Neuronal stem cell (in vitro differentiated cells): ENCODE measurements at regions not wholly inside any gene's neighbourhood (a gene's known extent, or its start where the extent isn't known, plus 50 kb on each side); places are given as distances from the start of the nearest gene placed in this dataset.

ENCODE experiments used
- DNase-seq: peaks from one replicate; pipeline ENCODE4 v3.0.0-alpha.2; 2013; ENCODE audit warnings: low spot score
- H2AFZ ChIP-seq: one replicate; pipeline ENCODE4 v1.6.1; 2013; ENCODE audit warnings: mild to moderate bottlenecking, low read length, inconsistent platforms
- H2AK5ac ChIP-seq: 2 replicates; pipeline ENCODE4 v1.6.1; 2013; ENCODE audit warnings: low read depth, mild to moderate bottlenecking, inconsistent platforms, low read length, moderate library complexity, mixed read lengths
- H2BK120ac ChIP-seq: 2 replicates; pipeline ENCODE4 v1.6.1; 2013; ENCODE audit warnings: low read depth, mild to moderate bottlenecking, inconsistent platforms, low read length, moderate library complexity, mixed read lengths
- H2BK12ac ChIP-seq: one replicate; pipeline ENCODE4 v1.6.1; 2013; ENCODE audit warnings: low read length, inconsistent platforms
- H2BK15ac ChIP-seq: 2 replicates; pipeline ENCODE4 v1.6.1; 2013; ENCODE audit warnings: mild to moderate bottlenecking, low read length, inconsistent platforms, mixed read lengths
- H2BK5ac ChIP-seq: one replicate; pipeline ENCODE4 v1.6.1; 2013; ENCODE audit warnings: inconsistent platforms, mild to moderate bottlenecking, low read length, moderate library complexity
- H3K14ac ChIP-seq: one replicate; pipeline ENCODE4 v1.6.1; 2013; ENCODE audit warnings: low read length, inconsistent platforms
- H3K18ac ChIP-seq: 2 replicates; pipeline ENCODE4 v1.6.1; 2013; ENCODE audit warnings: low read length, inconsistent platforms
- H3K23ac ChIP-seq: 2 replicates; pipeline ENCODE4 v1.6.1; 2013; ENCODE audit warnings: low read depth, mild to moderate bottlenecking, mixed read lengths, low read length, inconsistent platforms; ENCODE audit not compliant: poor library complexity
- H3K27ac ChIP-seq: replicated peaks from 3 replicates; pipeline ENCODE4 v1.5.1; 2013; ENCODE audit warnings: low read length, inconsistent platforms
- H3K27me3 ChIP-seq, 3 experiments: 2 replicates each; pipeline ENCODE4 v1.6.1; 2013; ENCODE audit warnings: low read length in 3 of 3, mild to moderate bottlenecking in 2 of 3, inconsistent platforms in 1 of 3, low read depth in 1 of 3, mixed read lengths in 1 of 3, moderate library complexity in 1 of 3; ENCODE audit not compliant: control insufficient read depth in 3 of 3, insufficient read depth in 3 of 3
- H3K36me3 ChIP-seq, 2 donors: replicated peaks in 1 of 2; 2 replicates each; pipeline ENCODE4 v1.6.1; 2013; ENCODE audit warnings: low read length in 2 of 2; ENCODE audit not compliant: control insufficient read depth in 2 of 2, insufficient read depth in 2 of 2
- H3K4ac ChIP-seq: 2 replicates; pipeline ENCODE4 v1.6.1; 2013; ENCODE audit warnings: inconsistent platforms, mild to moderate bottlenecking, low read length, moderate library complexity
- H3K4me1 ChIP-seq, 2 donors: 1 replicate in 1 of 2; 2 replicates in 1 of 2; pipeline ENCODE4 v1.6.1; 2013; ENCODE audit warnings: low read length in 2 of 2, low read depth in 1 of 2; ENCODE audit not compliant: control insufficient read depth in 2 of 2, insufficient read depth in 1 of 2
- H3K4me2 ChIP-seq: one replicate; pipeline ENCODE4 v1.6.1; 2013; ENCODE audit warnings: mild to moderate bottlenecking, low read length, inconsistent platforms; ENCODE audit not compliant: insufficient read depth, poor library complexity, severe bottlenecking
- H3K4me3 ChIP-seq, 2 donors: 2 replicates each; pipeline ENCODE4 v1.5.1; 2013; ENCODE audit warnings: low read length in 2 of 2, mild to moderate bottlenecking in 2 of 2, inconsistent platforms in 1 of 2, moderate library complexity in 1 of 2
- H3K79me1 ChIP-seq: one replicate; pipeline ENCODE4 v1.6.1; 2013; ENCODE audit warnings: low read depth, mild to moderate bottlenecking, inconsistent platforms, low read length, moderate library complexity
- H3K9ac ChIP-seq: one replicate; pipeline ENCODE4 v1.6.1; 2013; ENCODE audit warnings: mild to moderate bottlenecking, low read depth, low read length, inconsistent platforms; ENCODE audit not compliant: poor library complexity
- H3K9me3 ChIP-seq, 2 donors: replicated peaks in 1 of 2; 2 replicates each; pipeline versions ENCODE3 to v1.6.1; 2013; ENCODE audit warnings: low read length in 2 of 2, mild to moderate bottlenecking in 2 of 2, inconsistent platforms in 1 of 2, low read depth in 1 of 2, mixed read lengths in 1 of 2, moderate library complexity in 1 of 2; ENCODE audit not compliant: control insufficient read depth in 2 of 2, insufficient read depth in 1 of 2
- H4K8ac ChIP-seq: one replicate; pipeline ENCODE4 v1.6.1; 2013; ENCODE audit warnings: low read depth, mild to moderate bottlenecking, inconsistent platforms, low read length, moderate library complexity
- H4K91ac ChIP-seq: one replicate; pipeline ENCODE4 v1.6.1; 2013; ENCODE audit warnings: low read length, low read depth, mild to moderate bottlenecking, inconsistent platforms; ENCODE audit not compliant: poor library complexity
- WGBS, 2 donors: extraction: QIAGEN DNeasy Blood & Tissue Kit; methylation state at CpG; one replicate each; pipeline ENCODE4 v1.1.7; 2013; ENCODE audit warnings: missing lambda C conversion rate in 2 of 2, mixed read lengths in 1 of 2; ENCODE audit not compliant: insufficient read length in 2 of 2, insufficient replicate concordance in 1 of 2; ENCODE audit errors: extremely low coverage in 2 of 2; 5-methylcytosine and 5-hydroxymethylcytosine counted together

DNA sequence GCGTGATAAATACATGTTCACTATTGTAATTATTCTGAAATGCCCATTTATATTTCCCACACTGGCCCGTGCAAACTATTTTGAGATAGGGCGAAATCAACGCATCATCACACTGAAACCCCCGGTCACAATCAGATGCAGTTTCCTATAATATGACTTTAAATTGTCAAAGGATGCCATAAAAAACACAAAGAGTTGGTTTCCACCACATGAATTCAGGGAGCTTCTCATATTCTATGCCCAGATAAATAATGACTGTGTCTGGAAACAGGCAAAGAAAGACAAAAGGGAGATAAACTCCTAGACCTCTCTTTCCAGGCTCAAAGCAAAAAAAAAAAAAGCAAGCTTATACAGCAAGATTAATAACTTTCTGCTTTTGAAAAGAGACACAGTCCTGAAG, 375.8 kb upstream of the AKR1E2 start:
- no CpG with 5 or more reads among the region's 5 CpGs for WGBS, 2 donors
- Histone ChIP-seq H4K8ac (no peak overlapping the region), H3K18ac (no peak overlapping the region), H3K36me3 (no peaks in the 10 kb centered on the region), H3K27me3 (no peaks in the 10 kb centered on the region), H2BK5ac (no peak overlapping the region), H3K4me2 (no peak overlapping the region), H3K4me3 (no peak overlapping the region), H3K27ac (no peak overlapping the region), H4K91ac (no peak overlapping the region), H3K79me1 (no peaks in the 10 kb centered on the region), H2AFZ (no peak overlapping the region), H2AK5ac (no peak overlapping the region), H3K9ac (no peak overlapping the region), H3K14ac (no peak overlapping the region), H3K4me1 (peaks cover 0 to 8% of the 10 kb centered on the region in 2 donors), H2BK120ac (no peak overlapping the region), H3K4ac (no peak overlapping the region), H3K9me3 (no peaks in the 10 kb centered on the region), H3K23ac (no peak overlapping the region), H2BK12ac (no peak overlapping the region), H2BK15ac (no peak overlapping the region)
- no peak for DNase-seq

DNA sequence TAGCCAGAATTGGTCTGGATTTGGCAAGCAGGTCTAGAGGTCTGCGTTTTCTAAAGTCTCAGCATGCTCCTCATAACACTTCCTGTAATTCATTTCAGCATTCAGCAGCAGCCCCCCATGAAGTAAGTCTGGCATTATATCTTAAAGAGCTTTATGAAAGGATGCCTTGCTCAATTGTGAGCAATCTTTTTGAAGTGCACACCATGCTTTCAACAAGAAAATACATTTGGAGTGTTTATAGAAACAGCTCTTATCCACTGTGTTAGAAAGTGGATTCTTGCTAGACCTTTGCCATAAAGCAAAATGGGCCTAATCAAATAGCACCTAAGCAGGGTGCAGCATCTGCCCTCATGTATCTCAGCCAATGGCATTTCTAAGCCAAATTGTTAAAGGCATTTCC, 378.0 kb upstream of the AKR1E2 start:
- no peak overlapping the region for H3K4me2 ChIP-seq
- H3K9me3 ChIP-seq, result peaks cover 2 to 8% of the 10 kb centered on the region in 2 donors
- H3K4me1 ChIP-seq, result peaks cover 0 to 8% of the 10 kb centered on the region in 2 donors
- H2BK12ac ChIP-seq, result no peak overlapping the region
- H2BK5ac ChIP-seq, result no peak overlapping the region
- H3K79me1 ChIP-seq, result no peaks in the 10 kb centered on the region
- H2AFZ ChIP-seq, result no peak overlapping the region
- no peak for DNase-seq
- no peak overlapping the region for H3K9ac ChIP-seq
- no peaks in the 10 kb centered on the region for H3K36me3 ChIP-seq
- WGBS, 2 donors, result no CpG with 5 or more reads among the region's 1 CpG
- no peak overlapping the region for H3K23ac ChIP-seq
- no peak overlapping the region for H2BK15ac ChIP-seq
- no peak overlapping the region for H3K4me3 ChIP-seq
- no peak overlapping the region for H2BK120ac ChIP-seq
- no peak overlapping the region for H3K14ac ChIP-seq
- H3K4ac ChIP-seq, result no peak overlapping the region
- no peak overlapping the region for H3K18ac ChIP-seq
- no peak overlapping the region for H4K91ac ChIP-seq
- no peak overlapping the region for H3K27ac ChIP-seq
- H4K8ac ChIP-seq, result no peak overlapping the region
- no peaks in the 10 kb centered on the region for H3K27me3 ChIP-seq
- H2AK5ac ChIP-seq, result no peak overlapping the region

DNA sequence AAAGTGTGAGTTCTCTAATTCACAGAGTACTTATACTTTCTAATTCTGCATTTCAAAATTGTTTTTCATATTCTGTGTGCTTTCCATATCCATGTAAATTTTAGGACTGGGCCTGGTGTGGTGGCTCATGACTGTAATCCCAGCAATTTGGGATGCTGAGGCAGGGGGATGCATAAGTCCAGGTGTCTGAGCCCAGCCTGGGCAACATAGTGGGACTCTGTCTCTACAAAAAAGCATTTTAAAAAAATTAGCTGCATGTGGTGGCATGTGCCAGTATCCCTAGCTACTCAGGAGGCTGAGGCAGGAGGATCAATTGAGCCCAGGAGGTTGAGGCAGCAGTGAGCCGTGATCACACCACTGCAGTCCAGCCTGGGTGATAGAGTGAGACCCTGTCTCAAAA, 382.6 kb upstream of the AKR1E2 start:
- Histone ChIP-seq H3K18ac (no peak overlapping the region), H3K27ac (no peak overlapping the region), H3K9ac (no peak overlapping the region), H2AK5ac (no peak overlapping the region), H3K79me1 (no peaks in the 10 kb centered on the region), H2BK15ac (no peak overlapping the region), H3K36me3 (no peaks in the 10 kb centered on the region), H3K27me3 (no peaks in the 10 kb centered on the region), H4K91ac (no peak overlapping the region), H3K4ac (no peak overlapping the region), H3K23ac (no peak overlapping the region), H2BK12ac (no peak overlapping the region), H3K14ac (no peak overlapping the region), H3K4me3 (no peak overlapping the region), H3K9me3 (peaks cover 2 to 10% of the 10 kb centered on the region in 2 donors), H3K4me2 (no peak overlapping the region), H2AFZ (no peak overlapping the region), H2BK120ac (no peak overlapping the region), H4K8ac (no peak overlapping the region), H2BK5ac (no peak overlapping the region), H3K4me1 (peaks cover 0 to 4% of the 10 kb centered on the region in 2 donors)
- WGBS, 2 donors, result no CpG with 5 or more reads among the region's 1 CpG
- no peak for DNase-seq

DNA sequence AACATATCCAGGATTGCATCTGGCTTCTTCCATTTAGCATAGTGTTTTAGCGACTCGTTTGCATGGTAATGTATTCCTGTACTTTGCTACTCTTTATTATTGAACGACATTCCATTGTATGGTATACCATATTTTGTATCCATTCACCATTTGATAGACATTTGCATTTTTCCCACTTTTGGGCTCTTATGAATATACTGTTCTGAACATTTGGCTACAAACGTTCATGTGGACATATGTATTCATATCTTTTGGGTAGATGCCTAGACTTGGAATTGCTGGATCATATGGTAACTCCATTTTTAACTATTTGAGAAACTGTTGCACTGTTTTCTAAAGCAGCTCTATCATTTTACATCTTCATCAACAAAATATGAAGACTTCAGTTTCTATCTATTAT, 383.7 kb upstream of the AKR1E2 start:
- Histone ChIP-seq H3K4me1 (no peaks in the 10 kb centered on the region), H3K9ac (no peak overlapping the region), H2BK120ac (no peak overlapping the region), H2AK5ac (no peak overlapping the region), H3K79me1 (no peaks in the 10 kb centered on the region), H3K4ac (no peak overlapping the region), H3K23ac (no peak overlapping the region), H3K36me3 (no peaks in the 10 kb centered on the region), H3K18ac (no peak overlapping the region), H4K91ac (no peak overlapping the region), H2BK5ac (no peak overlapping the region), H3K4me2 (no peak overlapping the region), H4K8ac (no peak overlapping the region), H2AFZ (no peak overlapping the region), H3K14ac (no peak overlapping the region), H2BK12ac (no peak overlapping the region), H3K27me3 (no peaks in the 10 kb centered on the region), H2BK15ac (no peak overlapping the region), H3K27ac (no peak overlapping the region), H3K9me3 (peaks cover 2 to 10% of the 10 kb centered on the region in 2 donors), H3K4me3 (no peak overlapping the region)
- no peak for DNase-seq
- no CpG with 5 or more reads among the region's 4 CpGs for WGBS, 2 donors
